HCT116 (cell line): ENCODE measurements at regions not wholly inside any gene's neighbourhood (a gene's known extent, or its start where the extent isn't known, plus 50 kb on each side); places are given as distances from the start of the nearest gene placed in this dataset.

ENCODE experiments used
- ATAC-seq: fragments of 200-7000 bp; cut with Tn5 transposase; 2 replicates; pipeline ENCODE4 v1.9.1; 2020; ENCODE audit warnings: mild to moderate bottlenecking, moderate library complexity
- BruUV-seq: library from RNA; stranded (reverse); fragments of 400-500 nt; replicated peaks from 2 replicates; lab custom pipeline; 2021; lab: Mats Ljungman, UMichigan
- CTCF ChIA-PET: fragments of 300-600 bp; sonication (Branson Sonifier 250); formaldehyde crosslinking; loops from one replicate; lab custom pipeline; 2021; ENCODE audit warnings: antibody characterized with exemption; lab: Charles Lee
- POLR2A ChIA-PET: fragments of 300-600, 350-600 bp; sonication (Branson Sonifier 250); formaldehyde crosslinking; loops from one replicate; lab custom pipeline; 2021; ENCODE audit warnings: antibody characterized with exemption; lab: Charles Lee
- RAD21 ChIA-PET, 2 experiments: fragments of 300-600 bp; sonication (Branson Sonifier 250); formaldehyde crosslinking; loops; one replicate each; lab custom pipeline; 2023; ENCODE audit warnings: low total read pairs in 2 of 2; ENCODE audit not compliant: uncharacterized antibody in 2 of 2, unreplicated experiment in 2 of 2, low non-redundant PET in 1 of 2; lab: Charles Lee
- DNase-seq: peaks from one replicate; pipeline ENCODE4 v3.0.0-alpha.2; 2010; ENCODE audit warnings: low read depth, low spot score
- H2AFZ ChIP-seq: fragments of 200-600 bp; shearing (Covaris generic), sonication (generic); 2 replicates; pipeline ENCODE4 v1.6.1; 2017; ENCODE audit warnings: low read depth, mixed run types, mixed read lengths, antibody characterized with exemption, low read length; ENCODE audit not compliant: poor library complexity, severe bottlenecking
- H3K27ac ChIP-seq: 2 replicates; pipeline ENCODE4 v1.5.1; 2012; ENCODE audit warnings: low read depth, low read length
- H3K27me3 ChIP-seq: fragments of 200-600 bp; sonication (generic); 2 replicates; pipeline ENCODE4 v1.6.1; 2016; ENCODE audit warnings: mixed run types, low read length, mixed read lengths; ENCODE audit not compliant: insufficient read depth
- H3K36me3 ChIP-seq, 2 experiments: fragments of 200-500 bp in 1 of 2; fragments of 200-600 bp in 1 of 2; sonication (Bioruptor generic) in 1 of 2; sonication (generic) in 1 of 2; 2 replicates each; pipeline versions ENCODE4 v1.5.1 to v1.6.1; 2014 to 2016; ENCODE audit warnings: low read length in 2 of 2, inconsistent platforms in 1 of 2, mixed read lengths in 1 of 2, mixed run types in 1 of 2; ENCODE audit not compliant: insufficient read depth in 2 of 2, control insufficient read depth in 1 of 2
- H3K4me1 ChIP-seq, 2 experiments: fragments of 200-600 bp in 1 of 2; sonication (generic) in 1 of 2; 2 replicates each; pipeline versions ENCODE4 v1.5.1 to v1.6.1; 2012 to 2017; ENCODE audit warnings: low read length in 2 of 2, inconsistent platforms in 1 of 2, mild to moderate bottlenecking in 1 of 2, mixed read lengths in 1 of 2, mixed run types in 1 of 2, moderate library complexity in 1 of 2; ENCODE audit not compliant: insufficient read depth in 2 of 2, control insufficient read depth in 1 of 2
- H3K4me2 ChIP-seq: fragments of 200-600 bp; sonication (generic); 2 replicates; pipeline ENCODE4 v1.6.1; 2017; ENCODE audit warnings: mixed run types, low read length, mixed read lengths
- H3K4me3 ChIP-seq, 2 experiments: fragments of 200-600 bp in 1 of 2; sonication (generic) in 1 of 2; replicated peaks in 1 of 2; 2 replicates each; pipeline ENCODE4 v1.5.1; 2011 to 2016; ENCODE audit warnings: low read length in 2 of 2, control low read depth in 1 of 2, low read depth in 1 of 2, mild to moderate bottlenecking in 1 of 2, mixed read lengths in 1 of 2, mixed run types in 1 of 2
- H3K79me2 ChIP-seq: fragments of 200-600 bp; sonication (generic); 2 replicates; pipeline ENCODE4 v1.6.1; 2017; ENCODE audit warnings: mild to moderate bottlenecking, mixed run types, low read length, moderate library complexity, mixed read lengths; ENCODE audit not compliant: insufficient read depth
- H3K9ac ChIP-seq: fragments of 200-600 bp; sonication (generic); 2 replicates; pipeline ENCODE4 v1.6.1; 2016; ENCODE audit warnings: low read length, mixed read lengths
- H3K9me2 ChIP-seq: fragments of 200-600 bp; sonication (generic), shearing (Covaris generic); 2 replicates; pipeline ENCODE4 v1.6.1; 2017; ENCODE audit warnings: mixed run types, mild to moderate bottlenecking, moderate library complexity; ENCODE audit not compliant: insufficient read depth
- H3K9me3 ChIP-seq, 2 experiments: fragments of 200-500 bp in 1 of 2; fragments of 200-600 bp in 1 of 2; sonication (Bioruptor generic) in 1 of 2; sonication (generic) in 1 of 2; 2 replicates each; pipeline ENCODE4 v1.6.1; 2014 to 2017; ENCODE audit warnings: low read length in 2 of 2, mixed read lengths in 2 of 2, inconsistent platforms in 1 of 2, low read depth in 1 of 2, mild to moderate bottlenecking in 1 of 2, mixed run types in 1 of 2, moderate library complexity in 1 of 2; ENCODE audit not compliant: control insufficient read depth in 1 of 2, insufficient read depth in 1 of 2
- H4K20me1 ChIP-seq: fragments of 200-600 bp; sonication (generic), shearing (Covaris generic); 2 replicates; pipeline ENCODE4 v1.6.1; 2017; ENCODE audit warnings: mixed run types, mild to moderate bottlenecking, moderate library complexity; ENCODE audit not compliant: insufficient read depth
- CEBPB ChIP-seq: IDR thresholded peaks from 2 replicates; pipeline ENCODE4 v1.6.1; 2012; ENCODE audit warnings: low read depth
- EGR1 ChIP-seq: IDR thresholded peaks from 2 replicates; pipeline ENCODE4 v1.6.1; 2012; ENCODE audit warnings: low read depth
- ELF1 ChIP-seq: IDR thresholded peaks from 2 replicates; pipeline ENCODE4 v1.6.1; 2012; ENCODE audit warnings: low read depth, borderline replicate concordance
- EZH2 ChIP-seq: fragments of 200-600 bp; sonication (generic); IDR thresholded peaks from 2 replicates; pipeline ENCODE4 v1.6.1; 2017; ENCODE audit warnings: antibody characterized with exemption, mixed run types
- EZH2phosphoT487 ChIP-seq: fragments of 200-600 bp; IDR thresholded peaks from 2 replicates; pipeline ENCODE4 v1.6.1; 2018; ENCODE audit warnings: antibody characterized with exemption, borderline replicate concordance
- FOSL1 ChIP-seq: IDR thresholded peaks from 2 replicates; pipeline ENCODE4 v1.6.1; 2012; ENCODE audit warnings: low read depth
- POLR2AphosphoS5 ChIP-seq: IDR thresholded peaks from 2 replicates; pipeline ENCODE4 v1.6.1; 2011; ENCODE audit warnings: mild to moderate bottlenecking, low read depth, low read length, moderate library complexity
- RAD21 ChIP-seq: IDR thresholded peaks from 2 replicates; pipeline ENCODE4 v1.6.1; 2012; ENCODE audit warnings: low read depth, mild to moderate bottlenecking
- REST ChIP-seq: IDR thresholded peaks from 2 replicates; pipeline ENCODE4 v1.6.1; 2012; ENCODE audit warnings: low read depth
- SP1 ChIP-seq: IDR thresholded peaks from 2 replicates; pipeline ENCODE4 v1.6.1; 2012; ENCODE audit warnings: low read depth
- SRF ChIP-seq: IDR thresholded peaks from 2 replicates; pipeline ENCODE4 v1.6.1; 2012; ENCODE audit warnings: low read depth
- TCF7L2 ChIP-seq: IDR thresholded peaks from 2 replicates; pipeline ENCODE4 v1.7.0; 2011; ENCODE audit warnings: borderline replicate concordance, inconsistent platforms; ENCODE audit not compliant: insufficient read depth, insufficient read length; ENCODE audit errors: extremely low read depth
- YY1 ChIP-seq: IDR thresholded peaks from 2 replicates; pipeline ENCODE4 v1.6.1; 2011; ENCODE audit warnings: low read length, low read depth, moderate library complexity, mild to moderate bottlenecking; ENCODE audit not compliant: insufficient replicate concordance; ENCODE audit errors: extremely low read depth
- ZBTB33 ChIP-seq: IDR thresholded peaks from 2 replicates; pipeline ENCODE4 v1.6.1; 2011; ENCODE audit warnings: mild to moderate bottlenecking, low read length, moderate library complexity; ENCODE audit not compliant: insufficient replicate concordance; ENCODE audit errors: extremely low read depth
- ZFX ChIP-seq: fragments of 450-650 bp; IDR thresholded peaks from 2 replicates; pipeline ENCODE4 v1.6.1; 2017
- ZNF274 ChIP-seq: fragments of 200-500 bp; sonication (Bioruptor generic); IDR thresholded peaks from 2 replicates; pipeline ENCODE4 v1.6.1; 2014; ENCODE audit warnings: mild to moderate bottlenecking, low read depth, low read length, inconsistent platforms
- intact Hi-C: fragments of 100-400 bp; cut with micrococcal nuclease; formaldehyde crosslinking; loops from 2 replicates; pipeline ENCODE4 v1.10.0; 2022
- TF ChIP-seq, protein P1 (sequence below): IDR thresholded peaks from 2 replicates; pipeline ENCODE4 v1.6.1; 2012
- TF ChIP-seq, protein P2 (sequence below): IDR thresholded peaks from 2 replicates; pipeline ENCODE4 v1.6.1; 2012
- TF ChIP-seq, protein P3 (sequence below), 3 experiments: fragments of 200-600 bp in 1 of 3; sonication (generic) in 1 of 3; IDR thresholded peaks in 2 of 3; conservative IDR thresholded peaks in 1 of 3; 2 replicates each; pipeline ENCODE4 v1.5.1; 2012 to 2017; ENCODE audit warnings: low read depth in 2 of 3, low read length in 2 of 3, antibody characterized with exemption in 1 of 3, borderline replicate concordance in 1 of 3, control low read depth in 1 of 3, mild to moderate bottlenecking in 1 of 3, mixed read lengths in 1 of 3, mixed run types in 1 of 3, moderate library complexity in 1 of 3; ENCODE audit not compliant: insufficient read depth in 1 of 3

DNA sequence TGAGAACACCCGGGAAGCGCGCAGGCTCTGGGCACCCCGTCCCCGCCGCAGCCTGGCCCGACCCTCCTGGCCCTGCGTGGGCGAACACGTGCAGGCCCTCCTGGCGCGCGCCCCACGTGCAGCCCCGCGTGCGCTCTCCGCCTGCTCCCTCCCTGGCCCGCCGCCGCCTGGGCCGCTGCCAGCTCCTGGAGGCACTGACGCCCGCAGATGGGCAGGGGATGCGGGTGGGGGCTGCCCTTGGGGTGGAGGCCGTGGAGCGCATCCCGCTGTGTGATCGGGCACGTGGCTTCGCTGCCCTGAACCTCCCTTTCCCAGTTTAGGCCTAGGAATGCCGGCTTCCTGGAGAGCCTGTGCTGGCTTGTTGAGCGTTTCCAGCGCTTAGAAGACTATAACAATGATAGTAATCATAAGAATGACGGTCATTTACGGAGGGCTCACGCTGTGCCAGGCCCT, 104.6 kb upstream of the SLC6A6 start:
- intact Hi-C loops = no loop called here
- Histone ChIP-seq H3K27ac (no peak overlapping the region), H2AFZ (no peak overlapping the region), H3K9me2 (no peaks in the 10 kb centered on the region), H4K20me1 (no peaks in the 10 kb centered on the region), H3K79me2 (no peaks in the 10 kb centered on the region), H3K4me3 (no peak overlapping the region), H3K4me2 (no peak overlapping the region), H3K27me3 (no peaks in the 10 kb centered on the region), H3K36me3 (no peaks in the 10 kb centered on the region), H3K4me1 (no peaks in the 10 kb centered on the region), H3K9me3 (no peaks in the 10 kb centered on the region), H3K9ac (no peak overlapping the region)
- no peak for DNase-seq
- CTCF ChIA-PET = no interaction called here
- no peak for TF ChIP-seq CEBPB
- no peak for TF ChIP-seq EGR1
- TF ChIP-seq ZFX = no peak
- no peak for TF ChIP-seq RAD21
- no peak for TF ChIP-seq ZNF274
- TF ChIP-seq EZH2phosphoT487 = no peak
- TF ChIP-seq ELF1 = no peak
- TF ChIP-seq, protein P1, sequence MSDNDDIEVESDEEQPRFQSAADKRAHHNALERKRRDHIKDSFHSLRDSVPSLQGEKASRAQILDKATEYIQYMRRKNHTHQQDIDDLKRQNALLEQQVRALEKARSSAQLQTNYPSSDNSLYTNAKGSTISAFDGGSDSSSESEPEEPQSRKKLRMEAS = no peak
- TF ChIP-seq, protein P2, sequence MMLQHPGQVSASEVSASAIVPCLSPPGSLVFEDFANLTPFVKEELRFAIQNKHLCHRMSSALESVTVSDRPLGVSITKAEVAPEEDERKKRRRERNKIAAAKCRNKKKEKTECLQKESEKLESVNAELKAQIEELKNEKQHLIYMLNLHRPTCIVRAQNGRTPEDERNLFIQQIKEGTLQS = no peak
- TF ChIP-seq ZBTB33 = no peak
- TF ChIP-seq SRF = no peak
- no peak for TF ChIP-seq FOSL1
- no peak for TF ChIP-seq REST
- TF ChIP-seq, protein P3, sequence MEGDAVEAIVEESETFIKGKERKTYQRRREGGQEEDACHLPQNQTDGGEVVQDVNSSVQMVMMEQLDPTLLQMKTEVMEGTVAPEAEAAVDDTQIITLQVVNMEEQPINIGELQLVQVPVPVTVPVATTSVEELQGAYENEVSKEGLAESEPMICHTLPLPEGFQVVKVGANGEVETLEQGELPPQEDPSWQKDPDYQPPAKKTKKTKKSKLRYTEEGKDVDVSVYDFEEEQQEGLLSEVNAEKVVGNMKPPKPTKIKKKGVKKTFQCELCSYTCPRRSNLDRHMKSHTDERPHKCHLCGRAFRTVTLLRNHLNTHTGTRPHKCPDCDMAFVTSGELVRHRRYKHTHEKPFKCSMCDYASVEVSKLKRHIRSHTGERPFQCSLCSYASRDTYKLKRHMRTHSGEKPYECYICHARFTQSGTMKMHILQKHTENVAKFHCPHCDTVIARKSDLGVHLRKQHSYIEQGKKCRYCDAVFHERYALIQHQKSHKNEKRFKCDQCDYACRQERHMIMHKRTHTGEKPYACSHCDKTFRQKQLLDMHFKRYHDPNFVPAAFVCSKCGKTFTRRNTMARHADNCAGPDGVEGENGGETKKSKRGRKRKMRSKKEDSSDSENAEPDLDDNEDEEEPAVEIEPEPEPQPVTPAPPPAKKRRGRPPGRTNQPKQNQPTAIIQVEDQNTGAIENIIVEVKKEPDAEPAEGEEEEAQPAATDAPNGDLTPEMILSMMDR (IDR thresholded peaks at IDR 0.05 in 2 of 3, conservative IDR thresholded peaks at IDR 0.05 in 1 of 3; ENCODE audit: borderline replicate concordance in 1 of 3, insufficient read depth in 1 of 3, low read depth in 2 of 3, low read length in 2 of 3) = no peak
- no peak for TF ChIP-seq YY1
- no peak for TF ChIP-seq POLR2AphosphoS5
- no peak for TF ChIP-seq TCF7L2
- no peak for TF ChIP-seq SP1
- no peak for TF ChIP-seq EZH2
- BruUV-seq = no TSS peak
- RAD21 ChIA-PET = no interaction called here
- ATAC-seq = no peak
- POLR2A ChIA-PET = no interaction called here
